Cardiac muscle cell (in vitro differentiated cells and primary cell): ENCODE measurements at regions not wholly inside any gene's neighbourhood (a gene's known extent, or its start where the extent isn't known, plus 50 kb on each side); places are given as distances from the start of the nearest gene placed in this dataset.

Experiments used
- DNase-seq, 2 donors: peaks; one replicate each; pipeline versions ENCODE4 v3.0.0 to v3.0.0-alpha.2; 2010 to 2017; ENCODE audit warnings: low read depth in 1 of 2, low spot score in 1 of 2
- H3K27ac ChIP-seq: fragments of 200-600 bp; sonication (generic); 2 replicates; pipeline ENCODE4 v1.5.1; 2016
- H3K27me3 ChIP-seq: fragments of 200-600 bp; sonication (generic); 2 replicates; pipeline ENCODE4 v1.6.0; 2016; ENCODE audit warnings: control low read depth
- H3K36me3 ChIP-seq: fragments of 200-600 bp; sonication (generic); 2 replicates; pipeline ENCODE4 v1.5.1; 2016; ENCODE audit warnings: control low read depth
- H3K4me1 ChIP-seq: fragments of 200-600 bp; sonication (generic); 2 replicates; pipeline ENCODE4 v1.8.1; 2017; ENCODE audit warnings: low read depth, mild to moderate bottlenecking, mixed run types
- H3K4me3 ChIP-seq: fragments of 200-600 bp; sonication (generic); 2 replicates; pipeline ENCODE4 v1.5.1; 2016; ENCODE audit warnings: mild to moderate bottlenecking
- H3K9me3 ChIP-seq: fragments of 200-600 bp; sonication (generic); 2 replicates; pipeline ENCODE4 v1.5.1; 2017; ENCODE audit warnings: low read depth, mild to moderate bottlenecking, control low read depth
- CTCF ChIP-seq: IDR thresholded peaks from 2 replicates; pipeline ENCODE4 v1.5.1; 2012; ENCODE audit warnings: low read depth, mild to moderate bottlenecking, low read length

GRCh38 chr15:70453238-70453637, 310.1 kb downstream of the UACA start:
- no peaks in the 10 kb centered on the region for H3K27me3 ChIP-seq
- no peak overlapping the region for H3K4me3 ChIP-seq
- no peaks in the 10 kb centered on the region for H3K36me3 ChIP-seq
- DNase-seq = no peak
- no peak overlapping the region for H3K27ac ChIP-seq
- H3K4me1 ChIP-seq = peaks cover 7% of the 10 kb centered on the region
- H3K9me3 ChIP-seq = no peaks in the 10 kb centered on the region
- TF ChIP-seq CTCF = no peak

- no peak overlapping the region for H3K4me3 ChIP-seq
These were observed 311.3 kb downstream of the UACA start for GRCh38 chr15:70451821-70452653.

GRCh38 chr15:70450142-70450443, 313.3 kb downstream of the UACA start:
- peaks cover 4% of the 10 kb centered on the region for H3K27me3 ChIP-seq
- no peak for DNase-seq
- no peaks in the 10 kb centered on the region for H3K36me3 ChIP-seq
- no peaks in the 10 kb centered on the region for H3K9me3 ChIP-seq
- TF ChIP-seq CTCF = no peak
- H3K4me3 ChIP-seq = no peak overlapping the region
- peaks cover 7% of the 10 kb centered on the region for H3K4me1 ChIP-seq
- H3K27ac ChIP-seq = no peak overlapping the region

More at GRCh38 chr15:70451821-70452653, 311.3 kb downstream of the UACA start:
- Histone ChIP-seq H3K9me3 (no peaks in the 10 kb centered on the region), H3K36me3 (no peaks in the 10 kb centered on the region), H3K27me3 (no peaks in the 10 kb centered on the region), H3K27ac (no peak overlapping the region), H3K4me1 (peaks cover 7% of the 10 kb centered on the region)
- no peak for TF ChIP-seq CTCF
- peak in 1 of 2 donors; percentile 22 for DNase-seq

GRCh38 chr15:70449311-70450141, 313.8 kb downstream of the UACA start:
- Histone ChIP-seq H3K4me3 (no peak overlapping the region), H3K9me3 (no peaks in the 10 kb centered on the region), H3K36me3 (no peaks in the 10 kb centered on the region), H3K27ac (no peak overlapping the region), H3K27me3 (peaks cover 6% of the 10 kb centered on the region), H3K4me1 (peaks cover 7% of the 10 kb centered on the region)
- no peak for TF ChIP-seq CTCF
- DNase-seq = no peak

GRCh38 chr15:70447928-70448698, 315.2 kb downstream of the UACA start:
- Histone ChIP-seq H3K4me3 (no peak overlapping the region), H3K36me3 (no peaks in the 10 kb centered on the region), H3K4me1 (peaks cover 11% of the 10 kb centered on the region), H3K9me3 (no peaks in the 10 kb centered on the region), H3K27me3 (peaks cover 17% of the 10 kb centered on the region), H3K27ac (no peak overlapping the region)
- peak; percentile 28 to 40 for DNase-seq
- TF ChIP-seq CTCF = no peak
